Lower lobe of right lung (tissue), 2 donors: ENCODE measurements at regions not wholly inside any gene's neighbourhood (a gene's known extent, or its start where the extent isn't known, plus 50 kb on each side); places are given as distances from the start of the nearest gene placed in this dataset.

Source experiments
- ATAC-seq, 2 donors: fragments of 200-7000 bp; cut with Tn5 transposase; one replicate each; pipeline ENCODE4 v1.9.1; 2020 to 2022; ENCODE audit warnings: mild to moderate bottlenecking in 2 of 2, moderate library complexity in 2 of 2
- DNase-seq: peaks from one replicate; pipeline ENCODE4 v3.0.0-alpha.2; 2020
- H3K27ac ChIP-seq: fragments of 200-600 bp; one replicate; pipeline ENCODE4 v1.8.0; 2022
- H3K27me3 ChIP-seq: fragments of 200-600 bp; one replicate; pipeline ENCODE4 v1.8.0; 2022; ENCODE audit warnings: low read depth
- H3K36me3 ChIP-seq: fragments of 200-600 bp; one replicate; pipeline ENCODE4 v1.8.0; 2022; ENCODE audit warnings: mild to moderate bottlenecking
- H3K4me1 ChIP-seq: fragments of 200-600 bp; one replicate; pipeline ENCODE4 v1.8.0; 2022
- H3K4me3 ChIP-seq: fragments of 200-600 bp; one replicate; pipeline ENCODE4 v1.8.0; 2022; ENCODE audit warnings: mild to moderate bottlenecking
- H3K9me3 ChIP-seq: fragments of 200-600 bp; one replicate; pipeline ENCODE4 v1.8.0; 2022
- CTCF ChIP-seq: fragments of 200-600 bp; IDR thresholded peaks from one replicate; pipeline ENCODE4 v1.8.0; 2022; ENCODE audit warnings: antibody characterized with exemption, mild to moderate bottlenecking
- intact Hi-C: fragments of 100-400 bp; cut with DNase I; formaldehyde crosslinking; loops from one replicate; pipeline ENCODE4 v1.11.0; 2022
- donor health status: DM: no; HTN: yes; CAD: no; lungs with severe emphysema.

GRCh38 chr1:68984289-68984688, 487.4 kb upstream of the DEPDC1 start:
- no peak for TF ChIP-seq CTCF
- Histone ChIP-seq H3K4me1 (no peaks in the 10 kb centered on the region), H3K9me3 (no peaks in the 10 kb centered on the region), H3K36me3 (no peaks in the 10 kb centered on the region), H3K4me3 (no peak overlapping the region), H3K27me3 (no peaks in the 10 kb centered on the region), H3K27ac (no peak overlapping the region)
- DNase-seq = no peak
- ATAC-seq = no peak
- intact Hi-C loops = no loop called here

DNA sequence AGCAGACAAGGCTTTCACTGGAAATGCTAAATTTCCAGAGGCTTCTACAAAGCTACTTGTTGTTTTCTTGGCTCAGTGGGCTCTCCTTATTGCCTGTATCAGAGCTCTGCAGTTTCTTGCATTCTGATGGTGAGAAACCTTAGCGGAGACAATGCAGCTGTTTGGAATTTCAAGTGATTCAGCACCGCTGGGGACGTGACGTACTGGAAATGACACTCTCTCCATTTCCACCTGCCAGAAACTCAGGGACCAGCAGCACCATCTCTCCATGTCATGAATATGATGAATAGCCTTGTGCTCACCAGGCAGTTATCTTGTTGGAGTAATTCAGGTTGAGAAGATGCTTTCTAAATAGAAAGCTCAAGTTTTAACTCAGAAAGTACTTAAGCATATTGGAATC, 497.2 kb upstream of the DEPDC1 start:
- Histone ChIP-seq H3K36me3 (no peaks in the 10 kb centered on the region), H3K9me3 (no peaks in the 10 kb centered on the region), H3K4me3 (no peak overlapping the region), H3K4me1 (no peaks in the 10 kb centered on the region), H3K27me3 (no peaks in the 10 kb centered on the region), H3K27ac (no peak overlapping the region)
- ATAC-seq (no peak), DNase-seq (no peak)
- intact Hi-C loops = no loop called here
- no peak for TF ChIP-seq CTCF

DNA sequence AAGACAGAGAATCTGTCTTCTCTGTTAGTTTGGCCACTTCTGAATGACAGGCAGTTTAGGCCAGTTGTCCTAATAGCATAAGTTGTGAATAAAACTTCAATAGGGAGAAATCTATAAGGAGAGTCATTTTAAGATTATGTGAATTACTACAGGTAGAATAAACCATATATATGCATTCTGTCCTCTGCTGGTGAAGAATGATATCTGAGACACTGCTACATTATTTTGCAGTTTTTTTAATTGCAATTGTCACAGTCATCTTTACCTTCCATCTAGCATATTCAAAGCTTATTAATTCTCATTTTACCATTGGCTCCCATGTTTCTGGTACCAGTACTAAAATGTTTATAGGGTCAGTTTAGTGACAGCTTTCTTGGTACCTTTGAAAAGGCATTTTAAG, 519.6 kb upstream of the DEPDC1 start:
- no peak for TF ChIP-seq CTCF
- Histone ChIP-seq H3K4me3 (no peak overlapping the region), H3K27ac (no peak overlapping the region), H3K9me3 (no peaks in the 10 kb centered on the region), H3K36me3 (no peaks in the 10 kb centered on the region), H3K4me1 (no peaks in the 10 kb centered on the region), H3K27me3 (no peaks in the 10 kb centered on the region)
- intact Hi-C loops = no loop called here
- DNase-seq = no peak
- no peak for ATAC-seq

DNA sequence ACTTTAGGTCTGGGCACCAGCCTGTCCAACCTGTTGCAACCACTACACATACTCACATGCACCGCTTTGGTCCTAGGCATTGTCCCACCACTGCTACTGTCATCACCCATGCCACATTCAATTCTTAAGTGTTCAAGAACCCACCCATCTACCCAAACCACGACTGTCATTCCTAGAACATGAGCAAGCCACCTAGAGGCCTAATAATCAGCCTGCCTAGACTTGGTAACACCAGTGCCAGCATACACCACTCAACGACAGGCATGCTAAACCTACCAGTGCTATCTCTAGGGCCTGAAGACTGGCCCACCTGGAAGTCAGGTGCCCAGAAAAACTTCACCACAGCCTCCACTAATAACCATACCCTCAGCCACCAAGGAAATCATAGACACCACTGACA, 532.8 kb upstream of the DEPDC1 start:
- intact Hi-C loops = no loop called here
- peaks cover 20% of the 10 kb centered on the region for H3K9me3 ChIP-seq
- no peaks in the 10 kb centered on the region for H3K27me3 ChIP-seq
- no peak for TF ChIP-seq CTCF
- H3K27ac ChIP-seq = no peak overlapping the region
- DNase-seq (no peak), ATAC-seq (no peak)
- H3K36me3 ChIP-seq = no peaks in the 10 kb centered on the region
- no peaks in the 10 kb centered on the region for H3K4me1 ChIP-seq
- H3K4me3 ChIP-seq = no peak overlapping the region

DNA sequence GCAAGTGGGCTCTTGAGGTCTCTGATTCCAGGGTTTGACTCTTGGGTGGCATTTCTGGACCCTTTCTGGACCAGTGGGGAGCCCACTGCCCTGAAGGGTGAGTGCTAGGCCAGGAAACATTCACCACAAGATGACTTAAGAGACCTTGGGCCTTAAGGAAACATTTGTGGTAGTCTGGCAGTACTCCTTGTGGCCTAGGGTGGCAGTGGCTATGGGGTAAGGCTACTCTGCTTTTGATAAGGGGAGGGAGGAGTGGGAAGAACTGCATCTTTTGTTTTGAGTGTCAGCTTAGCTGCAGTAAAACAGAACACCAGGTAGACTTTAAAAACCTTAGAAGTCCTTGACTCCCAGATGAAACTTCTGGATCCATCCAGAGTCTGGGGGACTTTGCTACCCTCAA, 529.3 kb upstream of the LRRC7 start:
- Histone ChIP-seq H3K36me3 (no peaks in the 10 kb centered on the region), H3K27me3 (no peaks in the 10 kb centered on the region), H3K4me3 (no peak overlapping the region), H3K27ac (no peak overlapping the region), H3K4me1 (no peaks in the 10 kb centered on the region), H3K9me3 (peaks cover 16% of the 10 kb centered on the region)
- DNase-seq (no peak), ATAC-seq (no peak)
- no peak for TF ChIP-seq CTCF
- intact Hi-C loops = no loop called here

DNA sequence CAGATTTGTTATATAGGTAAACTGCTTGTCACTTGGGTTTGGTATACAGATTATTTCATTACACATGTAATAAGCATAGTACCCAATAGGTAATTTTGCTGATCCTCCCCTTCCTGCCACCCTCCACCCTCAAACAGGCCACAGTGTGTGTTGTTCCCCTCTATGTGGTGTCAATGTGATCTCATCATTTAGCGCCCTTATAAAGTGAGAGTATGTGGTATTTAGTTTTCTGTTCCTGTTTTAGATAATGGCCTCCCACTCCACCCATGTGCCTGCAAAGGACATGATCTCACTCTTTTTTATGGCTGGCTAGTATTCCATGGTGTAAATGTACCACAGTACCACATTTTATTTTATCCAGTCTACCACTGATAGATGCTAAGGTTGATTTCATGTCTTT, 522.1 kb upstream of the LRRC7 start:
- intact Hi-C loops = no loop called here
- Histone ChIP-seq H3K27ac (no peak overlapping the region), H3K9me3 (no peaks in the 10 kb centered on the region), H3K27me3 (no peaks in the 10 kb centered on the region), H3K4me3 (no peak overlapping the region), H3K36me3 (no peaks in the 10 kb centered on the region), H3K4me1 (no peaks in the 10 kb centered on the region)
- TF ChIP-seq CTCF = no peak
- ATAC-seq = no peak
- DNase-seq = no peak
